Mesothelial cell of epicardium (in vitro differentiated cells): ENCODE measurements at regions not wholly inside any gene's neighbourhood (a gene's known extent, or its start where the extent isn't known, plus 50 kb on each side); places are given as distances from the start of the nearest gene placed in this dataset.
A peak's percentile ranks its signal among the peaks of the same experiment; 100 is the strongest.

Experiments used
- DNase-seq, 2 experiments: peaks; one replicate each; pipeline ENCODE4 v3.0.0; 2021; ENCODE audit warnings: low spot score in 2 of 2; ENCODE audit not compliant: unreplicated experiment in 2 of 2
- H3K27ac Mint-ChIP-seq: 2 replicates; pipeline ENCODE4 v1.8.0; 2021; ENCODE audit warnings: mixed read lengths
- H3K27me3 Mint-ChIP-seq: 2 replicates; pipeline ENCODE4 v1.8.0; 2021; ENCODE audit warnings: low read depth, mixed read lengths
- H3K36me3 Mint-ChIP-seq: 2 replicates; pipeline ENCODE4 v1.8.0; 2021; ENCODE audit warnings: mixed read lengths
- H3K4me1 Mint-ChIP-seq: 2 replicates; pipeline ENCODE4 v1.8.0; 2021; ENCODE audit warnings: mixed read lengths
- H3K4me3 Mint-ChIP-seq: 2 replicates; pipeline ENCODE4 v1.8.0; 2021; ENCODE audit warnings: mild to moderate bottlenecking, moderate library complexity, mixed read lengths
- H3K9me3 Mint-ChIP-seq: 2 replicates; pipeline ENCODE4 v1.8.0; 2021; ENCODE audit warnings: mixed read lengths
- TF ChIP-seq, protein P1 (sequence below): fragments of 200-600 bp; sonication (generic); IDR thresholded peaks from one replicate; pipeline ENCODE4 v1.5.0; 2021; ENCODE audit warnings: antibody characterized with exemption; ENCODE audit not compliant: unreplicated experiment

DNA sequence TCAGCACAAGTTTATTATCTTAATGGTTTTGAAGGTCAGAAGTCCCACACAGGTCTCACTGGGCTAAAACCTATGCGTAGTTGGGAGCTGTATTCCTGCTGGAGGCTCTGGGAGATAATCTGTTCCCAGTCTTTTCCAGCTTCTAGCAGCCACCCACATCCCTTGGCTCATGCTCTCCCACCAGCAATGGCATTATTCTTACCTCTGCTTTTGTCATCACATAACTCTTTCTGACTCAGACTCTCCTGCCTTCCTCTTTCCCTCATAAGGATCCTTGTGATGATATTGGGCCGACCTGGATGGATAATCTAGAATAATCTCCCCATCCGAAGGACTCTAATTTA is 122.2 kb upstream of the PRDX6 start:
- Mint-ChIP-seq H3K9me3 (peaks cover 36% of the 10 kb centered on the region), H3K27me3 (no peaks in the 10 kb centered on the region)
- no peak for DNase-seq

DNA sequence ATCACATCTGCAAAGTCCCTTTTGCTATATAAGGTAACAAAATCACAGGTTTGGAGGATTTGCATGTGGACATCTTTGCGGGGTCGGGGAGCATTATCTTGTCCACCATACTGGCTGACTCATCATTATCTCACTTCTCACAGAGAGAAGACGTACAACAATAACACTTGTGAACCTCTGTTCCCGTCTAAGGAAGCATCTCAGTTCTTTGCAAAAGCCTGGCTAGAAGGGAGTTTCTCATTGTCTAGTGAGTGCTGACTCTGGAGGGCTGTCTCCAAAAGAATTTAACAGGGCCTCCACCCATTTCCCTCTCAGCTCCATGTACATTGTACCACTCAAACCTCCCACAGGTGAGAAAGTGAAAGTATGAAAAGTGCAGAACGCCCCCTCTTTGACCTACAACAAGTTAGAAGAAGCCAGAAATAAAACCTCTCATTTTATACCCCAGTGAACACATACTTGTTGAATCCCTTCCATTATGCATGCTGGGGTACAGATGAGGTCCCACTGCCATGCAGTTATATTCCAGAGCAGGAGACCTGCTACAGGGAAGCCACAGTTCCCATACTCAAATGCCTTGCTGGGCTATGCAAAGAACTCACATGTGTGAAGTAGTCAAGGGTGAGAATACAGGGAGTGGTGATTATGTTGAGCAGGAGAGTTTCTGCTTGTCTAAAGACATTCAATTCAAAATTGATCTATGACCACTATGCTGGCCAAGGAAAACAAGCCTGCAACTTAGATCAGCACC is 121.7 kb upstream of the PRDX6 start:
- no peak for DNase-seq
- peaks cover 36% of the 10 kb centered on the region for H3K9me3 Mint-ChIP-seq
- no peak overlapping the region for H3K4me3 Mint-ChIP-seq
- peaks cover 20% of the 10 kb centered on the region for H3K36me3 Mint-ChIP-seq
- H3K27me3 Mint-ChIP-seq: no peaks in the 10 kb centered on the region
- H3K27ac Mint-ChIP-seq: peak overlapping the region; percentile 35
- TF ChIP-seq, protein P1, sequence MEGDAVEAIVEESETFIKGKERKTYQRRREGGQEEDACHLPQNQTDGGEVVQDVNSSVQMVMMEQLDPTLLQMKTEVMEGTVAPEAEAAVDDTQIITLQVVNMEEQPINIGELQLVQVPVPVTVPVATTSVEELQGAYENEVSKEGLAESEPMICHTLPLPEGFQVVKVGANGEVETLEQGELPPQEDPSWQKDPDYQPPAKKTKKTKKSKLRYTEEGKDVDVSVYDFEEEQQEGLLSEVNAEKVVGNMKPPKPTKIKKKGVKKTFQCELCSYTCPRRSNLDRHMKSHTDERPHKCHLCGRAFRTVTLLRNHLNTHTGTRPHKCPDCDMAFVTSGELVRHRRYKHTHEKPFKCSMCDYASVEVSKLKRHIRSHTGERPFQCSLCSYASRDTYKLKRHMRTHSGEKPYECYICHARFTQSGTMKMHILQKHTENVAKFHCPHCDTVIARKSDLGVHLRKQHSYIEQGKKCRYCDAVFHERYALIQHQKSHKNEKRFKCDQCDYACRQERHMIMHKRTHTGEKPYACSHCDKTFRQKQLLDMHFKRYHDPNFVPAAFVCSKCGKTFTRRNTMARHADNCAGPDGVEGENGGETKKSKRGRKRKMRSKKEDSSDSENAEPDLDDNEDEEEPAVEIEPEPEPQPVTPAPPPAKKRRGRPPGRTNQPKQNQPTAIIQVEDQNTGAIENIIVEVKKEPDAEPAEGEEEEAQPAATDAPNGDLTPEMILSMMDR: no peak
- H3K4me1 Mint-ChIP-seq: peaks cover 27% of the 10 kb centered on the region

More for the DNA sequence above, 122.2 kb upstream of the PRDX6 start:
- peaks cover 25% of the 10 kb centered on the region for H3K4me1 Mint-ChIP-seq
- peaks cover 20% of the 10 kb centered on the region for H3K36me3 Mint-ChIP-seq
- no peak overlapping the region for H3K4me3 Mint-ChIP-seq
- TF ChIP-seq, protein P1: no peak
- no peak overlapping the region for H3K27ac Mint-ChIP-seq

DNA sequence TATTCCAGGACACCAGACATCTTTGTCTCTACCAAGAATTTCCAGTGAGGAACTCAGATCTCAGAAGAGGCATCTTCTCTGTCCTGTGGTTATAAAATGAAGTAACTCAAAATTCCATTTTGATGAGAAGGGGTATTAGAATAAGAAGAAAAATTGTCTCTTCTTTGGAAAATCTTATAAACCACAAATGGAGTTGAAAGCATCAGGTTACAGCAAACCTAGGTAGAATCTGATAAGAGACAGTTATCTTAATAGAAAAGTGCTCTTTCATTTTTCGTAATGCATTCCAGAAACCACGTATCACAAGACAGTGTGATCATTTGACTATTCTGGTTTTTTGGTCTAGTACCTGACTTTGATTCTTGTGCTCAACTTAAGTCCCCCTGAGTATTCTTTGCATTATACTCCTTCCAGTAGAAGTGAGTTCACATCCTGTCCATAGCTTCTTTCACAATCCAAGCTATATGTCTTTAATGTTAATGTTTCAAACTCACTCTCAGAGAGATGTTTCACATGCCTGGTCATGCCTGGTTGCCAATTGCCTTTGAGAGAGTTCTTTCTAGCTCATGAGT is 120.9 kb upstream of the PRDX6 start:
- peaks cover 20% of the 10 kb centered on the region for H3K36me3 Mint-ChIP-seq
- DNase-seq: no peak
- TF ChIP-seq, protein P1: no peak
- peak overlapping the region; percentile 78 for H3K27ac Mint-ChIP-seq
- H3K4me3 Mint-ChIP-seq: no peak overlapping the region
- H3K27me3 Mint-ChIP-seq: no peaks in the 10 kb centered on the region
- peaks cover 28% of the 10 kb centered on the region for H3K4me1 Mint-ChIP-seq
- H3K9me3 Mint-ChIP-seq: peaks cover 31% of the 10 kb centered on the region

DNA sequence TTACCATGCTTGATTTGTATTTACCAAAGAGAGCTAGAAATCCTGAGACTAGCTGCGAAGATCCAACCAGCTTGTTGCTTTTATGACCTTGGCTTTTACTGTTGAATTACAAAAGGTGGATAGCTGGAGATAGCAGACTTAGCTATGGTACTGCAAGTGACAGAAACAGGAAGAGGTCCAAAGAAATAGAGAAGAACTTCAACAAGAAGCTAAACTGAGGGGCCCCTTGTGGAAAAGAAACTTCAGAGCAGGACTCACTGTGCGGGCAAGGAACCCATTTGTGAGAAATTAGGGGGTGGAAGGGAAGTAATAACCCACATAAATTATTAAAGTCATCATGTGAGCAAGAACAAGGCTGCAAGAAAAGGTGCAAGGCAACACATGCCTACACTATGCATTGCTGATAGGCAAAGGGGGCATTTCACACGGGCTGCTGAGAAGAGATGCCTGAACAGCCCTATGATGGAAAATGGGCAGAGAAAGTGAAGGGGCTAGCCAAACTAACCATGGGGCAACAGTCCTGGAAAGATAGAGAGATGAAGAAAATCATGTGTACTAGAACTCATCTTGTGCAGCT is 116.6 kb upstream of the PRDX6 start:
- Mint-ChIP-seq H3K36me3 (no peaks in the 10 kb centered on the region), H3K27ac (no peak overlapping the region), H3K4me1 (peaks cover 33% of the 10 kb centered on the region), H3K4me3 (no peak overlapping the region), H3K27me3 (no peaks in the 10 kb centered on the region), H3K9me3 (peaks cover 3% of the 10 kb centered on the region)
- DNase-seq: no peak
- TF ChIP-seq, protein P1: no peak

DNA sequence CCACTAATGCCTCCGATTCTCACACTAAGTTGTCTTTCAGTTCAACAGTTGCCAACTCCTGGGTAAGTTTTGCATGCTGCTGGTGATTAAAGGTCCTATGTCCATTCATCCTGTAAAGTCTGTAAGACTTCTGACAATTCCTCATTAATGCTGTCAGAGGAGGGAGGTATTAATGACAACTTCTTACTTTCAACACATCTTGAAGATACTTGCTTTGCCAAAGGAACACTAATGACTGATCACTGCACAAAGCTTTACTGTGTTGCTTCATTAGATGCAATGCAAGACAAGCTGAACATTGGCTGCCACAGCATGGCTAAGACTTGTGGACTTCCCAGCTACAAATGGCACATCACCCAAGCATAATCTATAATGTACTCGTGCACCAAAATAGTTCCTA is 114.6 kb upstream of the PRDX6 start:
- Mint-ChIP-seq H3K4me1 (peaks cover 19% of the 10 kb centered on the region), H3K9me3 (peaks cover 7% of the 10 kb centered on the region), H3K4me3 (no peak overlapping the region), H3K36me3 (no peaks in the 10 kb centered on the region), H3K27me3 (no peaks in the 10 kb centered on the region), H3K27ac (no peak overlapping the region)
- no peak for DNase-seq
- TF ChIP-seq, protein P1: no peak
